Left ventricle myocardium inferior (tissue), 1 donor: ENCODE measurements at regions not wholly inside any gene's neighbourhood (a gene's known extent, or its start where the extent isn't known, plus 50 kb on each side); places are given as distances from the start of the nearest gene placed in this dataset.

Experiments
- DNase-seq: peaks from one replicate; pipeline ENCODE4 v3.0.0-alpha.2; 2020
- H3K27ac ChIP-seq: fragments of 200-600 bp; replicated peaks from 2 replicates; pipeline ENCODE4 v1.8.0; 2021
- H3K27me3 ChIP-seq: fragments of 200-600 bp; 2 replicates; pipeline ENCODE4 v1.8.0; 2021; ENCODE audit warnings: low read depth
- H3K36me3 ChIP-seq: fragments of 200-600 bp; 2 replicates; pipeline ENCODE4 v1.8.0; 2021
- H3K4me1 ChIP-seq: fragments of 200-600 bp; 2 replicates; pipeline ENCODE4 v1.8.0; 2021
- H3K4me3 ChIP-seq: fragments of 200-600 bp; 2 replicates; pipeline ENCODE4 v1.8.0; 2021; ENCODE audit warnings: mild to moderate bottlenecking, moderate library complexity
- H3K9me3 ChIP-seq: fragments of 200-600 bp; replicated peaks from 2 replicates; pipeline ENCODE4 v1.8.0; 2021
- intact Hi-C: fragments of 100-400 bp; cut with micrococcal nuclease; formaldehyde crosslinking; loops from one replicate; pipeline ENCODE4 v1.11.0; 2022
- TF ChIP-seq, protein P1 (sequence below): fragments of 200-600 bp; IDR thresholded peaks from 2 replicates; pipeline ENCODE4 v1.8.0; 2021; ENCODE audit warnings: antibody characterized with exemption, mild to moderate bottlenecking, borderline replicate concordance
- donor health status: DM: no; HTN: yes; CAD: no; lungs with severe emphysema.

DNA sequence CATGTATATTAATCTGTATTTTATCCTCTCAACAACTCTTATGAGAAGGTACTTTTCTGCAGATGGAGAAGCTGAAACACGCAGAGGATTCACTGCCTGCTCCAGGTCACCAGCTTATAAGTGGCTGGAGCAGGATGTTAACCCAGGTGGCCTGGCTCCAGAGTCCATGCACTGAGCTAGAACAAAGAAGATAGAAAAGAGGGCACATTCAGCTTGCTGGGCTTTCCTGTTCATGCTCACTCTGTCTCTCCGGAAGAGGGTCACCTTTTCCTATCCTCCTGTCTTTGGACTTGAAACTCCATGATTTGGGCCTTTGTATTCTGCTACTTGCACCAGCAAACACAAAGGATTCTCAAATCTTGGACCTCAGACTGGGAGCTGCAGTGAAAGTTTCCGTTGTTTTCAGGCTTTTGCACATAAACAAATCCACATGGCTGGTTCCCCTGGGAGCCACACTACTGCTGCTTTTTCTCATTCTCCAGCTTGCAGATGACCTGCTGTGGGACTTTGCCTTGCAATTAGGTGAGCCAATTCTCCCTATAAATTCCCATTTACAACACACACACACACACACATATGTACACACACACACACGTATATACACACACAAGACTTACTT lies 117.3 kb upstream of the GRK3 start:
- no peaks in the 10 kb centered on the region for H3K36me3 ChIP-seq
- TF ChIP-seq, protein P1, sequence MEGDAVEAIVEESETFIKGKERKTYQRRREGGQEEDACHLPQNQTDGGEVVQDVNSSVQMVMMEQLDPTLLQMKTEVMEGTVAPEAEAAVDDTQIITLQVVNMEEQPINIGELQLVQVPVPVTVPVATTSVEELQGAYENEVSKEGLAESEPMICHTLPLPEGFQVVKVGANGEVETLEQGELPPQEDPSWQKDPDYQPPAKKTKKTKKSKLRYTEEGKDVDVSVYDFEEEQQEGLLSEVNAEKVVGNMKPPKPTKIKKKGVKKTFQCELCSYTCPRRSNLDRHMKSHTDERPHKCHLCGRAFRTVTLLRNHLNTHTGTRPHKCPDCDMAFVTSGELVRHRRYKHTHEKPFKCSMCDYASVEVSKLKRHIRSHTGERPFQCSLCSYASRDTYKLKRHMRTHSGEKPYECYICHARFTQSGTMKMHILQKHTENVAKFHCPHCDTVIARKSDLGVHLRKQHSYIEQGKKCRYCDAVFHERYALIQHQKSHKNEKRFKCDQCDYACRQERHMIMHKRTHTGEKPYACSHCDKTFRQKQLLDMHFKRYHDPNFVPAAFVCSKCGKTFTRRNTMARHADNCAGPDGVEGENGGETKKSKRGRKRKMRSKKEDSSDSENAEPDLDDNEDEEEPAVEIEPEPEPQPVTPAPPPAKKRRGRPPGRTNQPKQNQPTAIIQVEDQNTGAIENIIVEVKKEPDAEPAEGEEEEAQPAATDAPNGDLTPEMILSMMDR = no peak
- H3K27ac ChIP-seq = no peak overlapping the region
- no peak overlapping the region for H3K4me3 ChIP-seq
- intact Hi-C loops = no loop called here
- H3K27me3 ChIP-seq = no peaks in the 10 kb centered on the region
- no peaks in the 10 kb centered on the region for H3K9me3 ChIP-seq
- H3K4me1 ChIP-seq = peaks cover 39% of the 10 kb centered on the region
- DNase-seq = no peak

DNA sequence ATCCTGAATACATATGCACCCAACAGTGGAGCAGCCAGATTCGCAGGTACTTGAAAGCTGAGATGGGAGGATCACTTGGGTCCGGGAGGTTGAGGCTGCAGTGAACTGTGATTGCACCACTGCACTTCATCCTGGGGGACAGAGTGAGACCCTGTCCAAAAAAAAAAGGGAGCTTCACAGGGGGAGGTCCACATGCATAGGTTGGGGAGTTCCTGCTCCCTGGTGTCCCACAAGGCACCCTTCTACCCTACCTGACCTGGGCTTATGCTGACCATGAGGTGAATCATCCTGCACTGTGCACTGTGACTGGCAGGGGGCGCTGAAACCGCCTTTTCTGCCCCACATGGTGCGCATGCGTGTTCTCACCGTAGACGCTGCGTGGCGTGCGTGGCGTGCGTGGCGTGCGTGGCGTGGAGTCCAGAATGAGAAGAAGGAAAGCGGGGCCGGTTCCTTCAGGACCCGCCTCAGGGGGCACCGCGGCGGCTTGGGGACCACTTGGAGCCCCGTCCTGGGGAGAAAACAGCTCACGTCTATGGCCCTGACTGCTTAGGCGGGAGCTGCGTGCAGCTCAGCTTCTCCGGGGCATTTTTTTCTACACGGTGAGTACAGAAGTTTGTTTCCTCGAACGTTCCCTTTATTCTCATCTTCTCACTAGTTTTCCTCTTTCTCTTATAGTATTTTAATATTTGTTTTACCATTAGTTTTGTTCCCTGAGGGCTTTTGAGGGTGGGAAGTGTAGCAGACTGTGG lies 116.6 kb upstream of the GRK3 start:
- H3K27ac ChIP-seq = peak overlapping the region; percentile 84
- no peaks in the 10 kb centered on the region for H3K9me3 ChIP-seq
- peak; percentile 86 for DNase-seq
- no peaks in the 10 kb centered on the region for H3K36me3 ChIP-seq
- intact Hi-C loops = no loop called here
- H3K4me3 ChIP-seq = peak overlapping the region; percentile 84
- peaks cover 44% of the 10 kb centered on the region for H3K4me1 ChIP-seq
- no peaks in the 10 kb centered on the region for H3K27me3 ChIP-seq
- TF ChIP-seq, protein P1 = peak; percentile 94

DNA sequence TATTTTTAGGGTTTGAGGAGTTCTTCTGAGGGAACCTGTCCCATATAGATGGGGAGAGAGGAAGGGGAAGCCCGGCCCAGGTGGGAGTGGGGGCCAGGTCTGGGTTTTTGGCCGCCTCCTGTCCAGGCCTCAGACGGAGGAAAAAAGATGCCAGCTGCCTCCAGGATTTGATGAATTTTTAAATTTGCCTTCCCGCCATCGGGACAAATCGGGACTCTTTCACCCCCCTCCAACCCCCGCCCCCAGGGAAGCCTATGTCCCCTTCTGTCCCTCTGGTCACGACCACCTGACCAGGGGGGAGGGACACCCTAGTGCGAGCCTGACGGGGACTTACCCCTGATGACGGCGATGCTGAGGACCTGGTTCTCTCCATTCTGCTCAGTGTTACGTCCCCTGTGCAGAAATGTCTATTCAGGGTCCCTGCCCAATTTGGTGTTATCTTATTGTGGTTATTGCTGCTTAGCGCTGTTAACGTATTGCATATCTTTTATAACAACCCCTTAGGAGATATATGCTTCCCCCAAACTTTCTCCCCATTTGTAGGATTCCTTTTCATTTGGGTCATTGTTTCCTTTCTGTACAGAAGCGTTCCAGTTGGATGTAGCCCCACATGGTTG lies 115.9 kb upstream of the GRK3 start:
- intact Hi-C loops = no loop called here
- H3K9me3 ChIP-seq = no peaks in the 10 kb centered on the region
- DNase-seq = no peak
- no peaks in the 10 kb centered on the region for H3K27me3 ChIP-seq
- H3K36me3 ChIP-seq = peaks cover 4% of the 10 kb centered on the region
- H3K4me3 ChIP-seq = peak overlapping the region; percentile 84
- H3K4me1 ChIP-seq = peaks cover 44% of the 10 kb centered on the region
- TF ChIP-seq, protein P1 = no peak
- H3K27ac ChIP-seq = peak overlapping the region; percentile 84

DNA sequence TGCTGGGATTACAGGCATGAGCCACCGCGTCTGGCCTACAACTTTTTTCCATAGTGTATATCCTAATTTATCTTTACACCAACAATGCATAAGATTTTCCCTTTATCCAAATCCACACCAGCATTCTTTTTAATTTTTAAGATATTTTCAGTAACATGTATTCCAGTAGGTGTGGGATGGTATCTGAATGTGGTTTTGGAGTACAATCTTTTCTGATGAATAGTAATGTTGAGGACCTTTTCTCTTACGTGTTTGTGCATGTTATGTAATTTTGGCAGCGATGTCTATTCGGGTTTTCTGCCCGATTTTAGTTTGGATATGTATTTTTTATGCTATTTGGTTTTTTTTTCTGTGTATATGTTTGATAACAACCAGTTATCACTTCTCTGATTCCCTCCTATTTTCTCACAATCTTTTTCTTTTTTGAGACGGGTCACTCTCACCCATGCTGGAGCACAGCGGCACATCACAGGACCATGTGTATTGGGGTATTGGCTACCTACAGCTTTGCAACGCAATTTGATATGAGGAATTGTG lies 114.6 kb upstream of the GRK3 start:
- H3K36me3 ChIP-seq = peaks cover 17% of the 10 kb centered on the region
- no peaks in the 10 kb centered on the region for H3K27me3 ChIP-seq
- H3K4me1 ChIP-seq = peaks cover 44% of the 10 kb centered on the region
- no peak for DNase-seq
- H3K9me3 ChIP-seq = no peaks in the 10 kb centered on the region
- H3K4me3 ChIP-seq = no peak overlapping the region
- intact Hi-C loops = no loop called here
- TF ChIP-seq, protein P1 = no peak
- no peak overlapping the region for H3K27ac ChIP-seq

DNA sequence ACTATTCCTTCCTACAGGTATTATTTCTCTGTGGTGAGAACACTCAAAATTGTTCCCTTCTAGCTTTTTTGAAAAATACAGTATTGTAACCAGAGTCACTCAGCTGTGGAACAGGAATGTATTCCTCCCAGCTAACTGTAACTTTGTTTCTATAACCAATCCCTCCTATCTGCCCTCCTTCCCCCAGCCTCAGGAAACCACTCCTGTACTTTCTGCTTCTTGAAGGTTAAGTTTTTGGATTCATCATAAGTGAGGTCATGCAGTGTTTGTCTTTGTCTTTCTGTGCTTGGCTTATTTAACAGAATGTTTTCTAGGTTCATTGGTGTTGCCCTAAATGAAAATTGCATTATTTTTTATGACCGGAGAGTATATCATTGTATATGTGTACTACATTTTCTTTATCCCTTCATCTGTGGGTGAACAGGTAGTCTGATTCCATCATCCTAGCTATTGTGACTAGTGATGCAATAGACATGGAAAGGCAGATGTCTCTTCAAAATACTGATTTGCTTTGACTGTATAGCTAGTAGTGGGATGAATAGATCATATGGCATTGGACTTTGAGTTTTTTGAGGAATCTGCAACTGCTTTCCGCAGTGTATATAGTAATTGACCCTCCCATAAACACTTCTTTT lies 112.9 kb upstream of the GRK3 start:
- Histone ChIP-seq H3K4me3 (no peak overlapping the region), H3K4me1 (peaks cover 44% of the 10 kb centered on the region)
- intact Hi-C loops = no loop called here

More for the DNA sequence above, 112.9 kb upstream of the GRK3 start:
- Histone ChIP-seq H3K36me3 (peaks cover 18% of the 10 kb centered on the region), H3K27ac (no peak overlapping the region), H3K9me3 (no peaks in the 10 kb centered on the region), H3K27me3 (no peaks in the 10 kb centered on the region)
- no peak for DNase-seq
- TF ChIP-seq, protein P1 = no peak
